PFSK-1 (cell line): ENCODE measurements at regions not wholly inside any gene's neighbourhood (a gene's known extent, or its start where the extent isn't known, plus 50 kb on each side); places are given as distances from the start of the nearest gene placed in this dataset.

Source experiments
- FOXP2 ChIP-seq: optimal IDR thresholded peaks from 2 replicates; pipeline ENCODE3; 2011; ENCODE audit warnings: borderline replicate concordance, control low read depth, inconsistent platforms; ENCODE audit not compliant: insufficient read depth; ENCODE audit errors: extremely low read length, extremely low read depth
- POLR2AphosphoS5 ChIP-seq: IDR thresholded peaks from 2 replicates; pipeline ENCODE4 v1.6.1; 2012; ENCODE audit warnings: low read depth, mild to moderate bottlenecking, control low read depth, low read length, moderate library complexity
- REST ChIP-seq, 2 experiments: IDR thresholded peaks; 2 replicates each; pipeline versions ENCODE4 v1.6.1 to v1.8.0; 2011 to 2012; ENCODE audit warnings: low read depth in 2 of 2, low read length in 2 of 2, control low read depth in 1 of 2, inconsistent platforms in 1 of 2, mild to moderate bottlenecking in 1 of 2, moderate library complexity in 1 of 2; ENCODE audit not compliant: insufficient read depth in 1 of 2
- SIN3A ChIP-seq: IDR thresholded peaks from 2 replicates; pipeline ENCODE4 v1.6.1; 2012; ENCODE audit warnings: mild to moderate bottlenecking, low read length, moderate library complexity, borderline replicate concordance; ENCODE audit not compliant: insufficient read depth
- TAF1 ChIP-seq: IDR thresholded peaks from 2 replicates; pipeline ENCODE4 v1.6.1; 2012; ENCODE audit warnings: low read length, control low read depth, borderline replicate concordance; ENCODE audit not compliant: insufficient read depth

- no peak for TF ChIP-seq SIN3A
- TF ChIP-seq REST (IDR thresholded peaks at IDR 0.05; ENCODE audit: insufficient read depth in 1 of 2, low read depth in 2 of 2, low read length in 2 of 2), result no peak
- TF ChIP-seq FOXP2, result no peak
- TF ChIP-seq POLR2AphosphoS5, result no peak
- TF ChIP-seq TAF1, result no peak
Observed at GRCh38 chr18:11274144-11274794, 124.9 kb upstream of the PIEZO2 start.

- TF ChIP-seq FOXP2 (no peak), SIN3A (no peak), TAF1 (no peak), REST (IDR thresholded peaks at IDR 0.05; ENCODE audit: insufficient read depth in 1 of 2, low read depth in 2 of 2, low read length in 2 of 2) (no peak)
Observed at GRCh38 chr18:11272516-11272915, 123.1 kb upstream of the PIEZO2 start.

GRCh38 chr18:11271954-11272353, 122.6 kb upstream of the PIEZO2 start:
- TF ChIP-seq POLR2AphosphoS5 (no peak), SIN3A (no peak), FOXP2 (no peak), REST (IDR thresholded peaks at IDR 0.05; ENCODE audit: insufficient read depth in 1 of 2, low read depth in 2 of 2, low read length in 2 of 2) (no peak)

- TF ChIP-seq POLR2AphosphoS5 (no peak), REST (IDR thresholded peaks at IDR 0.05; ENCODE audit: insufficient read depth in 1 of 2, low read depth in 2 of 2, low read length in 2 of 2) (no peak), FOXP2 (no peak), SIN3A (no peak), TAF1 (no peak)
Observed at GRCh38 chr18:11269257-11269656, 119.9 kb upstream of the PIEZO2 start.

GRCh38 chr18:11268741-11269233, 119.4 kb upstream of the PIEZO2 start:
- TF ChIP-seq SIN3A (no peak), TAF1 (no peak), FOXP2 (no peak), POLR2AphosphoS5 (no peak), REST (IDR thresholded peaks at IDR 0.05; ENCODE audit: insufficient read depth in 1 of 2, low read depth in 2 of 2, low read length in 2 of 2) (no peak)
